ENCODE measurements at regions not wholly inside any gene's neighbourhood (a gene's known extent, or its start where the extent isn't known, plus 50 kb on each side); places are given as distances from the start of the nearest gene placed in this dataset.
"Not testable (repeated sequence)": the region's sequence is repeated elsewhere in the genome, so short reads cannot be mapped to it uniquely, and the experiment has no call there.

- not testable (repeated sequence) for DNase-seq (ENCODE audit: low spot score)
These were observed 249.6 kb upstream of the RASGRP1 start for GRCh38 chr15:38814254-38814653.

GRCh38 chr15:38814891-38815290 lies 250.3 kb upstream of the RASGRP1 start:
- DNase-seq (ENCODE audit: low spot score): no peak

- DNase-seq (ENCODE audit: low spot score): peak; percentile 91
These were observed 253.0 kb upstream of the RASGRP1 start for GRCh38 chr15:38817427-38818156.

- DNase-seq (ENCODE audit: low spot score): no peak
These were observed 253.7 kb upstream of the RASGRP1 start for GRCh38 chr15:38818157-38818790.

- DNase-seq (ENCODE audit: low spot score): no peak
These were observed 254.9 kb upstream of the RASGRP1 start for GRCh38 chr15:38819387-38819950.

- no peak for DNase-seq (ENCODE audit: low spot score)
These were observed 258.6 kb upstream of the RASGRP1 start for GRCh38 chr15:38823263-38823662.

- DNase-seq (ENCODE audit: low spot score): no peak
These were observed 260.1 kb upstream of the RASGRP1 start for GRCh38 chr15:38824719-38825118.

- DNase-seq (ENCODE audit: low spot score): no peak
These were observed 262.3 kb upstream of the RASGRP1 start for GRCh38 chr15:38826880-38827279.

- DNase-seq (ENCODE audit: low spot score): peak; percentile 22
These were observed 263.5 kb upstream of the RASGRP1 start for GRCh38 chr15:38828031-38828532.

GRCh38 chr15:38829086-38829485 lies 264.5 kb upstream of the RASGRP1 start:
- DNase-seq (ENCODE audit: low spot score): no peak

GRCh38 chr15:38842226-38842625 lies 277.6 kb upstream of the RASGRP1 start:
- DNase-seq (ENCODE audit: low spot score): no peak

GRCh38 chr15:38843051-38843501 lies 278.5 kb upstream of the RASGRP1 start:
- DNase-seq (ENCODE audit: low spot score): no peak

GRCh38 chr15:38843736-38844590 lies 279.3 kb upstream of the RASGRP1 start:
- DNase-seq (ENCODE audit: low spot score): peak; percentile 76

GRCh38 chr15:38844736-38845135 lies 280.1 kb upstream of the RASGRP1 start:
- DNase-seq (ENCODE audit: low spot score): no peak

GRCh38 chr15:38846346-38846745 lies 281.7 kb upstream of the RASGRP1 start:
- DNase-seq (ENCODE audit: low spot score): no peak

- DNase-seq (ENCODE audit: low spot score): no peak
These were observed 283.1 kb upstream of the RASGRP1 start for GRCh38 chr15:38847666-38848065.

GRCh38 chr15:38849046-38849445 lies 284.4 kb upstream of the RASGRP1 start:
- no peak for DNase-seq (ENCODE audit: low spot score)

GRCh38 chr15:38852188-38852587 lies 287.6 kb upstream of the RASGRP1 start:
- not testable (repeated sequence) for DNase-seq (ENCODE audit: low spot score)

- DNase-seq (ENCODE audit: low spot score): peak; percentile 23
These were observed 289.0 kb upstream of the RASGRP1 start for GRCh38 chr15:38853608-38854007.

- no peak for DNase-seq (ENCODE audit: low spot score)
These were observed 289.9 kb upstream of the RASGRP1 start for GRCh38 chr15:38854506-38854905.

- DNase-seq (ENCODE audit: low spot score): no peak
These were observed 293.2 kb upstream of the RASGRP1 start for GRCh38 chr15:38857814-38858213.

GRCh38 chr15:38859574-38859973 lies 295.0 kb upstream of the RASGRP1 start:
- DNase-seq (ENCODE audit: low spot score): no peak
